H9 (cell line): ENCODE measurements at regions not wholly inside any gene's neighbourhood (a gene's known extent, or its start where the extent isn't known, plus 50 kb on each side); places are given as distances from the start of the nearest gene placed in this dataset.

ENCODE experiments used
- DNase-seq: peaks from one replicate; pipeline ENCODE4 v3.0.0-alpha.2; 2017
- H2AFZ ChIP-seq: one replicate; pipeline ENCODE4 v1.6.1; 2013; ENCODE audit warnings: mild to moderate bottlenecking, low read length, control low read depth, moderate library complexity
- H2AK5ac ChIP-seq: 2 replicates; pipeline ENCODE4 v1.6.1; 2013; ENCODE audit warnings: low read length, control low read depth, mixed read lengths; ENCODE audit not compliant: insufficient read length
- H2BK120ac ChIP-seq: one replicate; pipeline ENCODE4 v1.6.1; 2013; ENCODE audit warnings: low read depth, mild to moderate bottlenecking, low read length, control low read depth, inconsistent platforms; ENCODE audit not compliant: poor library complexity, severe bottlenecking
- H2BK12ac ChIP-seq: 2 replicates; pipeline ENCODE4 v1.6.1; 2013; ENCODE audit warnings: low read length, control low read depth, mixed read lengths, low read depth; ENCODE audit not compliant: insufficient read length
- H2BK15ac ChIP-seq: 2 replicates; pipeline ENCODE4 v1.6.1; 2013; ENCODE audit warnings: low read depth, low read length, control low read depth
- H2BK20ac ChIP-seq: one replicate; pipeline ENCODE4 v1.6.1; 2013; ENCODE audit warnings: low read depth, mild to moderate bottlenecking, low read length, control low read depth, inconsistent platforms; ENCODE audit not compliant: poor library complexity, severe bottlenecking
- H2BK5ac ChIP-seq: 2 replicates; pipeline ENCODE4 v1.6.1; 2013; ENCODE audit warnings: low read length, control low read depth, mixed read lengths; ENCODE audit not compliant: insufficient read length
- H3K14ac ChIP-seq: 2 replicates; pipeline ENCODE4 v1.6.1; 2013; ENCODE audit warnings: low read length, control low read depth; ENCODE audit not compliant: insufficient read depth
- H3K18ac ChIP-seq: 2 replicates; pipeline ENCODE4 v1.6.1; 2013; ENCODE audit warnings: low read depth, mild to moderate bottlenecking, mixed read lengths, low read length, control low read depth; ENCODE audit not compliant: insufficient read length
- H3K23ac ChIP-seq: 2 replicates; pipeline ENCODE4 v1.6.1; 2013; ENCODE audit warnings: low read length, control low read depth, mixed read lengths, low read depth; ENCODE audit not compliant: insufficient read length
- H3K23me2 ChIP-seq: 2 replicates; pipeline ENCODE4 v1.6.1; 2013; ENCODE audit warnings: low read depth, mild to moderate bottlenecking, mixed read lengths, low read length, control low read depth; ENCODE audit not compliant: insufficient read length, poor library complexity, severe bottlenecking
- H3K27ac ChIP-seq: 2 replicates; pipeline ENCODE4 v1.5.1; 2013; ENCODE audit warnings: low read length, control low read depth, mixed read lengths, low read depth; ENCODE audit not compliant: insufficient read length
- H3K27me3 ChIP-seq: 2 replicates; pipeline ENCODE4 v1.6.1; 2013; ENCODE audit warnings: low read length, control low read depth, inconsistent platforms; ENCODE audit not compliant: insufficient read depth
- H3K4ac ChIP-seq: 2 replicates; pipeline ENCODE4 v1.6.1; 2013; ENCODE audit warnings: low read depth, mild to moderate bottlenecking, control low read depth, inconsistent platforms, low read length, moderate library complexity
- H3K4me1 ChIP-seq: 2 replicates; pipeline ENCODE4 v1.6.1; 2013; ENCODE audit warnings: low read length, control low read depth, inconsistent platforms; ENCODE audit not compliant: insufficient read depth
- H3K4me2 ChIP-seq: 2 replicates; pipeline ENCODE4 v1.6.1; 2013; ENCODE audit warnings: low read length, control low read depth, mixed read lengths; ENCODE audit not compliant: insufficient read length, insufficient read depth
- H3K56ac ChIP-seq: 2 replicates; pipeline ENCODE4 v1.6.1; 2013; ENCODE audit warnings: low read depth, mild to moderate bottlenecking, mixed read lengths, low read length, control low read depth; ENCODE audit not compliant: insufficient read length
- H3K79me1 ChIP-seq: 2 replicates; pipeline ENCODE4 v1.6.1; 2013; ENCODE audit warnings: low read depth, mild to moderate bottlenecking, moderate library complexity, low read length, control low read depth, inconsistent platforms; ENCODE audit not compliant: insufficient read depth, poor library complexity, severe bottlenecking
- H3K79me2 ChIP-seq: 2 replicates; pipeline ENCODE4 v1.6.1; 2013; ENCODE audit warnings: low read length, control low read depth, inconsistent platforms; ENCODE audit not compliant: insufficient read depth
- H3K9ac ChIP-seq: 2 replicates; pipeline ENCODE4 v1.6.1; 2013; ENCODE audit warnings: low read length, control low read depth, mixed read lengths; ENCODE audit not compliant: insufficient read length; ENCODE audit errors: extremely low read depth
- H3K9me3 ChIP-seq: one replicate; pipeline ENCODE4 v1.6.1; 2013; ENCODE audit warnings: low read depth, low read length, inconsistent platforms; ENCODE audit not compliant: control insufficient read depth
- H3T11ph ChIP-seq: one replicate; pipeline ENCODE4 v1.6.1; 2013; ENCODE audit warnings: mild to moderate bottlenecking, low read length, control low read depth, inconsistent platforms
- H4K20me1 ChIP-seq: one replicate; pipeline ENCODE4 v1.6.1; 2013; ENCODE audit not compliant: control insufficient read depth, insufficient read length, insufficient read depth
- H4K5ac ChIP-seq: 2 replicates; pipeline ENCODE4 v1.6.1; 2013; ENCODE audit warnings: low read depth, mild to moderate bottlenecking, mixed read lengths, low read length, control low read depth; ENCODE audit not compliant: insufficient read length
- H4K8ac ChIP-seq: replicated peaks from 2 replicates; pipeline ENCODE4 v1.6.1; 2013; ENCODE audit warnings: low read length, control low read depth, mixed read lengths, low read depth; ENCODE audit not compliant: insufficient read length
- H4K91ac ChIP-seq: 2 replicates; pipeline ENCODE4 v1.6.1; 2013; ENCODE audit warnings: low read depth, mild to moderate bottlenecking, moderate library complexity, mixed read lengths, low read length, control low read depth; ENCODE audit not compliant: insufficient read length
- H3K27ac Mint-ChIP-seq, 3 experiments: 2 replicates in 2 of 3; 3 replicates in 1 of 3; pipeline ENCODE4 v1.8.0; 2020 to 2021; ENCODE audit warnings: mixed read lengths in 3 of 3, mild to moderate bottlenecking in 1 of 3, moderate library complexity in 1 of 3
- H3K27me3 Mint-ChIP-seq: 2 replicates; pipeline ENCODE4 v1.8.0; 2021; ENCODE audit warnings: low read depth, mild to moderate bottlenecking, moderate library complexity, mixed read lengths
- H3K36me3 Mint-ChIP-seq, 3 experiments: 2 replicates in 2 of 3; 3 replicates in 1 of 3; pipeline ENCODE4 v1.8.0; 2020 to 2021; ENCODE audit warnings: low read depth in 3 of 3, mixed read lengths in 3 of 3; ENCODE audit not compliant: insufficient read depth in 1 of 3
- H3K4me1 Mint-ChIP-seq, 2 experiments: 2 replicates each; pipeline ENCODE4 v1.8.0; 2020; ENCODE audit warnings: mixed read lengths in 2 of 2
- H3K4me3 Mint-ChIP-seq, 2 experiments: 2 replicates in 1 of 2; 3 replicates in 1 of 2; pipeline ENCODE4 v1.8.0; 2020 to 2021; ENCODE audit warnings: mild to moderate bottlenecking in 2 of 2, mixed read lengths in 2 of 2, moderate library complexity in 1 of 2
- H3K9me3 Mint-ChIP-seq, 2 experiments: 2 replicates in 1 of 2; 3 replicates in 1 of 2; pipeline ENCODE4 v1.8.0; 2020; ENCODE audit warnings: mild to moderate bottlenecking in 2 of 2, mixed read lengths in 2 of 2, moderate library complexity in 1 of 2
- CTCF ChIP-seq: fragments of 200-600 bp; sonication (generic); conservative IDR thresholded peaks from 3 replicates; pipeline ENCODE4 v1.8.0; 2021; ENCODE audit warnings: antibody characterized with exemption, mild to moderate bottlenecking
- WGBS: extraction: QIAGEN DNeasy Blood & Tissue Kit; methylation state at CpG from one replicate; pipeline ENCODE4 v1.1.7; 2013; ENCODE audit warnings: missing lambda C conversion rate, low lambda C conversion rate, mixed read lengths; ENCODE audit not compliant: insufficient read length; ENCODE audit errors: extremely low coverage; 5-methylcytosine and 5-hydroxymethylcytosine counted together

- Histone ChIP-seq H4K8ac (no peak overlapping the region), H3T11ph (no peak overlapping the region), H3K23me2 (no peaks in the 10 kb centered on the region), H3K4me2 (no peak overlapping the region), H3K9ac (no peak overlapping the region), H3K79me2 (no peaks in the 10 kb centered on the region), H3K9me3 (no peaks in the 10 kb centered on the region), H2BK15ac (no peak overlapping the region), H4K20me1 (no peaks in the 10 kb centered on the region), H2BK120ac (no peak overlapping the region), H3K18ac (no peak overlapping the region), H3K56ac (no peak overlapping the region), H3K23ac (no peak overlapping the region), H2BK12ac (no peak overlapping the region), H3K27me3 (no peaks in the 10 kb centered on the region), H3K4ac (no peak overlapping the region), H3K14ac (no peak overlapping the region), H3K79me1 (no peaks in the 10 kb centered on the region), H2BK5ac (no peak overlapping the region), H2AFZ (no peak overlapping the region), H3K27ac (no peak overlapping the region), H3K4me1 (peaks cover 11% of the 10 kb centered on the region), H4K5ac (no peak overlapping the region), H2BK20ac (no peak overlapping the region), H4K91ac (no peak overlapping the region), H2AK5ac (no peak overlapping the region)
- Mint-ChIP-seq H3K9me3 (peaks cover 4 to 8% of the 10 kb centered on the region in 2 experiments), H3K27me3 (no peaks in the 10 kb centered on the region; the same call in 1 of the 2 replicates), H3K4me3 (no peak overlapping the region), H3K36me3 (peaks cover 2 to 11% (median 8%) of the 10 kb centered on the region in 3 experiments; a peak in 5 of 7 replicates), H3K4me1 (peaks cover 42 to 44% of the 10 kb centered on the region in 2 experiments), H3K27ac (no peak overlapping the region)
- no CpG with 5 or more reads among the region's 2 CpGs for WGBS
- DNase-seq, result no peak
- no peak for TF ChIP-seq CTCF
Measured at GRCh38 chr11:112593440-112593839, 332.8 kb upstream of the PLET1 start.
